ENCODE measurements at regions not wholly inside any gene's neighbourhood (a gene's known extent, or its start where the extent isn't known, plus 50 kb on each side); places are given as distances from the start of the nearest gene placed in this dataset.

GRCh38 chr5:104295991-104296390, 733.4 kb upstream of the NUDT12 start:
- Histone ChIP-seq H3K4me2 (ENCODE audit: insufficient read depth, insufficient read length, low read length) (no peak overlapping the region), H3K27ac (ENCODE audit: insufficient read length, low read depth, low read length) (no peak overlapping the region), H3K4ac (ENCODE audit: low read depth, low read length) (no peak overlapping the region), H3K23ac (ENCODE audit: insufficient read length, low read depth, low read length) (no peak overlapping the region), H2BK15ac (ENCODE audit: low read depth, low read length) (no peak overlapping the region), H2BK12ac (ENCODE audit: insufficient read length, low read depth, low read length) (no peak overlapping the region), H3K9me3 (ENCODE audit: control insufficient read depth, low read depth, low read length) (no peaks in the 10 kb centered on the region), H3K23me2 (ENCODE audit: insufficient read length, low read depth, low read length, poor library complexity, severe bottlenecking) (no peaks in the 10 kb centered on the region), H2BK5ac (ENCODE audit: insufficient read length, low read length) (no peak overlapping the region), H3K14ac (ENCODE audit: insufficient read depth, low read length) (no peak overlapping the region), H4K20me1 (ENCODE audit: control insufficient read depth, insufficient read depth, insufficient read length) (no peaks in the 10 kb centered on the region), H2BK120ac (ENCODE audit: low read depth, low read length, poor library complexity, severe bottlenecking) (no peak overlapping the region), H3K9ac (ENCODE audit: extremely low read depth, insufficient read length, low read length) (no peak overlapping the region), H3K79me1 (ENCODE audit: insufficient read depth, low read depth, low read length, poor library complexity, severe bottlenecking) (no peaks in the 10 kb centered on the region), H3K4me1 (ENCODE audit: insufficient read depth, low read length) (no peaks in the 10 kb centered on the region), H3K79me2 (ENCODE audit: insufficient read depth, low read length) (no peaks in the 10 kb centered on the region), H2AK5ac (ENCODE audit: insufficient read length, low read length) (no peak overlapping the region), H4K8ac (replicated peaks; ENCODE audit: insufficient read length, low read depth, low read length) (no peak overlapping the region), H2BK20ac (ENCODE audit: low read depth, low read length, poor library complexity, severe bottlenecking) (no peak overlapping the region), H3K56ac (ENCODE audit: insufficient read length, low read depth, low read length) (no peak overlapping the region), H4K5ac (ENCODE audit: insufficient read length, low read depth, low read length) (no peak overlapping the region), H2AFZ (ENCODE audit: low read length) (no peak overlapping the region), H3K27me3 (ENCODE audit: insufficient read depth, low read length) (no peaks in the 10 kb centered on the region), H4K91ac (ENCODE audit: insufficient read length, low read depth, low read length) (no peak overlapping the region), H3K18ac (ENCODE audit: insufficient read length, low read depth, low read length) (no peak overlapping the region), H3T11ph (ENCODE audit: low read length) (no peak overlapping the region)
- H3K9me3 Mint-ChIP-seq: no peaks in the 10 kb centered on the region
- no peak overlapping the region for H3K4me3 Mint-ChIP-seq
- no CpG with 5 or more reads among the region's 1 CpG for WGBS (ENCODE audit: extremely low coverage, insufficient read length, low lambda C conversion rate)
- H3K36me3 Mint-ChIP-seq (ENCODE audit: insufficient read depth in 1 of 3, low read depth in 3 of 3): no peaks in the 10 kb centered on the region
- H3K4me1 Mint-ChIP-seq: no peaks in the 10 kb centered on the region
- no peak for TF ChIP-seq CTCF (conservative IDR thresholded peaks at IDR 0.05)
- no peak for DNase-seq
- no peaks in the 10 kb centered on the region for H3K27me3 Mint-ChIP-seq (ENCODE audit: low read depth)
- H3K27ac Mint-ChIP-seq: no peak overlapping the region
